ENCODE measurements at regions not wholly inside any gene's neighbourhood (a gene's known extent, or its start where the extent isn't known, plus 50 kb on each side); places are given as distances from the start of the nearest gene placed in this dataset.

DNA sequence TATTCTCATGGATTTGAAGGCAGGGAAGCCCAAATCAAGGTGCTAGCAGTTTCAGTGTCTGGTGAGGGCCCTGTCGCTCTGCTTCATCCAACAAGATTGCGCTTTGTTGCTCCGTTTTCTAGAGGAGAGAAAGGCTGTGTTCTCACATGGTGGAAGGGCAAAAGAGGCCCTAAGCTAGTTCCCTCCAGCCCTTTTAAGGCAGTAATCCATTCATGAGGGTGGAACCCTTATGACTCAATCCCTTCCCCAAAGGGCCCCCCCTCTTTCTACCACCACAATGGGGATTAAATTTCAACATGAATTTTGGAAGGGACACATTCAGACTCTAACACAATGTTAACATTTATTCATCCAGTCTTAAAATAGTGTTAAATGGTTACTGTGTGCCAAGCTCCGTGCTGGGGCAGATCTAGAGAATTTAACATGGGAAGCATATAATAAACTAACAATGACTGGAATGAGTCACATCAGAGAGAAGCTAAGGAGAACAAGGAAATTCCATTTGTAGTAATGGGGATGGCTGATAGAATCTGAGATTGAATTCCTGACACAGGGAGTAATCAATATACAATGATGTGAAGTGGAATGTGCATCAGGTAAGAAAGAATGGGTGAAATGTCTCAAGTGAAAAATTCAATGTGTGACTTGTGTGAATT is 382.8 kb upstream of the ZNF608 start:
- TF ChIP-seq MEF2B (IDR thresholded peaks at IDR 0.05; ENCODE audit: partially characterized antibody, poor library complexity, severe bottlenecking) (no peak), ZZZ3 (IDR thresholded peaks at IDR 0.05; ENCODE audit: control insufficient read depth, insufficient read length, low read depth) (no peak), SRF (IDR thresholded peaks at IDR 0.05; ENCODE audit: low read depth in 2 of 2, low read length in 2 of 2) (no peak), RB1 (IDR thresholded peaks at IDR 0.05; ENCODE audit: borderline replicate concordance) (no peak), PAX8 (IDR thresholded peaks at IDR 0.05) (no peak), TARDBP (IDR thresholded peaks at IDR 0.05; ENCODE audit: borderline replicate concordance) (no peak), CBFB (IDR thresholded peaks at IDR 0.05; ENCODE audit: low read depth) (no peak), EED (IDR thresholded peaks at IDR 0.05; ENCODE audit: low read depth) (no peak), MTA3 (IDR thresholded peaks at IDR 0.05; ENCODE audit: borderline replicate concordance, low read length) (no peak), ZBED1 (IDR thresholded peaks at IDR 0.05; ENCODE audit: borderline replicate concordance) (no peak), SMAD5 (IDR thresholded peaks at IDR 0.05; ENCODE audit: low read depth) (no peak), RUNX3 (IDR thresholded peaks at IDR 0.05; ENCODE audit: low read length) (no peak), RBBP5 (conservative IDR thresholded peaks at IDR 0.05) (no peak), BCL11A (IDR thresholded peaks at IDR 0.05; ENCODE audit: low read depth, low read length) (no peak), SUPT20H (IDR thresholded peaks at IDR 0.05; ENCODE audit: borderline replicate concordance, control insufficient read depth, low read depth, low read length) (no peak), SMC3 (IDR thresholded peaks at IDR 0.05; ENCODE audit: borderline replicate concordance, low read length) (no peak)
- H3K4me3 ChIP-seq, result no peak overlapping the region
- H3K36me3 ChIP-seq (ENCODE audit: control insufficient read depth in 2 of 2, insufficient read depth in 2 of 2, low read length in 1 of 2), result no peaks in the 10 kb centered on the region
- DNase-seq (ENCODE audit: low read depth, low spot score), result no peak
- CTCF ChIA-PET, result interaction anchor here (0.7 kb wide), 1 partner anchor 16 kb away, joined by 3 read pairs; no protein-coding TSS in a partner anchor
- H2AFZ ChIP-seq (ENCODE audit: control insufficient read depth, low read depth, low read length), result no peak overlapping the region
- H3K27me3 ChIP-seq (replicated peaks in 1 of 2; ENCODE audit: control insufficient read depth in 2 of 2, insufficient read depth in 2 of 2, low read length in 1 of 2), result no peaks in the 10 kb centered on the region
- no TSS peak for BruUV-seq (replicated peaks)
- no peaks in the 10 kb centered on the region for H3K4me1 ChIP-seq (ENCODE audit: control insufficient read depth, insufficient read depth, low read length)
- H3K79me2 ChIP-seq (ENCODE audit: control insufficient read depth, insufficient read depth, low read length), result no peaks in the 10 kb centered on the region
- no peaks in the 10 kb centered on the region for H3K9me3 ChIP-seq (replicated peaks; ENCODE audit: control insufficient read depth, insufficient read depth, low read length)
- ATAC-seq, result no peak
- H3K4me2 ChIP-seq (ENCODE audit: control insufficient read depth, insufficient read depth), result no peak overlapping the region
- H3K9ac ChIP-seq (ENCODE audit: control insufficient read depth, insufficient read depth, low read length), result no peak overlapping the region
- SMC1A ChIA-PET (ENCODE audit: uncharacterized antibody, unreplicated experiment), result interaction anchor here (0.6 to 0.8 kb wide), 3 partner anchors 15 to 26 kb away, joined by 3 read pairs; no protein-coding TSS in a partner anchor
- POLR2A ChIA-PET, result no interaction called here
- H3K27ac ChIP-seq (ENCODE audit: control insufficient read depth, insufficient read depth), result no peak overlapping the region
- no peaks in the 10 kb centered on the region for H4K20me1 ChIP-seq (ENCODE audit: control insufficient read depth, insufficient read depth)
- RAD21 ChIA-PET (ENCODE audit: unreplicated experiment), result no interaction called here
- intact Hi-C loops (cut with micrococcal nuclease; ENCODE audit: unreplicated experiment) (no loop called here), in situ Hi-C loops (cut with MboI) (no loop called here)
- FAIRE-seq, result no peak
- WGBS (ENCODE audit: insufficient coverage, insufficient replicate concordance, low lambda C conversion rate, missing lambda C conversion rate), result 79% methylated on average over 4 of the region's 4 CpGs

Measured in GM12878 (cell line).